Tibial artery (tissue), 4 donors: ENCODE measurements at regions not wholly inside any gene's neighbourhood (a gene's known extent, or its start where the extent isn't known, plus 50 kb on each side); places are given as distances from the start of the nearest gene placed in this dataset.

Source experiments
- DNase-seq, 2 donors: peaks; one replicate each; pipeline ENCODE4 v3.0.0-alpha.2; 2019
- H3K27ac ChIP-seq, 2 donors: fragments of 200-600 bp; sonication (generic) in 1 of 2; 1 replicate in 1 of 2; 2 replicates in 1 of 2; pipeline ENCODE4 v1.5.1; 2018 to 2019; ENCODE audit warnings: mild to moderate bottlenecking in 1 of 2
- H3K27me3 ChIP-seq, 2 donors: fragments of 200-600 bp; sonication (generic) in 1 of 2; one replicate each; pipeline versions ENCODE4 v1.5.1 to v1.6.0; 2016 to 2019
- H3K36me3 ChIP-seq, 3 donors: fragments of 200-600 bp; sonication (generic) in 2 of 3; one replicate each; pipeline ENCODE4 v1.5.1; 2016 to 2019; ENCODE audit warnings: mild to moderate bottlenecking in 2 of 3
- H3K4me1 ChIP-seq, 4 donors: fragments of 200-600 bp; sonication (generic) in 2 of 4; 1 replicate in 3 of 4; 2 replicates in 1 of 4; pipeline ENCODE4 v1.5.1; 2016 to 2019
- H3K4me3 ChIP-seq, 2 donors: fragments of 200-600 bp; sonication (generic) in 1 of 2; 1 replicate in 1 of 2; 2 replicates in 1 of 2; pipeline ENCODE4 v1.5.1; 2018 to 2019; ENCODE audit warnings: mild to moderate bottlenecking in 2 of 2
- H3K9me3 ChIP-seq, 3 donors: fragments of 200-600 bp; sonication (generic) in 1 of 3; one replicate each; pipeline ENCODE4 v1.5.1; 2016 to 2019
- intact Hi-C: fragments of 100-400 bp; cut with DNase I; formaldehyde crosslinking; loops from one replicate; pipeline ENCODE4 v1.15.0; 2023; ENCODE audit warnings: low total_unique reads
- TF ChIP-seq, protein P1 (sequence below), 2 experiments: fragments of 200-600 bp in 1 of 2; fragments of 450-650 bp in 1 of 2; IDR thresholded peaks; one replicate each; pipeline ENCODE4 v1.5.1; 2017 to 2019; ENCODE audit warnings: antibody characterized with exemption in 2 of 2, mild to moderate bottlenecking in 1 of 2, moderate library complexity in 1 of 2

DNA sequence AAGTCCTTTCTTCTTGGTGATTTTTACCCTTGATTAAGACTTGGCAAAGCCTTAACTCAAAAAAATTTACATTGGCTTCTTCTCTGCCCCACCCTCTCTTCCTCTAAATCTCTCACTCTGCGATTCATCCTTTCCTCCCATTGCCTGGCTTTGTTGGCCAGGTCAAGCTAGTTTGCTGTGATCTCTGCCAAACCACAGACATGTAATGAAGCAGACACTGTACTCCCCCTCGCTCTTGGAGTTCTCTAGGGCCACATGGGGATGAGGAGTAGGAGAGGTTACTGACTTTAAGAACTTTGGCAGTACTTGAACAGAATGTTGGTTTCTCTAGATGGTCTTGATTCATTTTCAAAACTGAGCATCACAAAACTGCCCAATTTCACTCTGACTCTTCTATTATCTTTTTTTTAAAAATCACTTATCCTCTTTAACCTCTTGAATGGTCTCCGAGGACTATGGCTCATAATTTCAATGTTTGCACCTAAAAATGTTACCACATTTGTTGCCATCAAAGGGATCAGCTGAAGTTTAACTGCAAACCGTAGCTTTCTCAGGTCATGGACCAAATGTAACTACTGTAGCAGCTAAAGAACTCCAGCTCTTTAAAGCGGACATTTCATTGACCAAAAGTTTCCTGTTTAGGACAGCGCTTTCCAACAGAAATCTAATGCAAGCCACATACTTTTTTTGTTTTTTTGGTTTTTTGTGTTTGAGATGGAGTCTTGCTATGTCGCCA is 62.7 kb upstream of the IPO9 start:
- Histone ChIP-seq H3K4me3 (no peak overlapping the region), H3K27ac (peak overlapping the region; percentile 0 to 17), H3K27me3 (no peaks in the 10 kb centered on the region), H3K4me1 (peaks cover 0 to 73% (median 39%) of the 10 kb centered on the region in 4 donors), H3K9me3 (peaks cover 0 to 3% (median 0%) of the 10 kb centered on the region in 3 donors), H3K36me3 (no peaks in the 10 kb centered on the region)
- DNase-seq: peak in 1 of 2 donors; percentile 71
- intact Hi-C loops: no loop called here
- TF ChIP-seq, protein P1, sequence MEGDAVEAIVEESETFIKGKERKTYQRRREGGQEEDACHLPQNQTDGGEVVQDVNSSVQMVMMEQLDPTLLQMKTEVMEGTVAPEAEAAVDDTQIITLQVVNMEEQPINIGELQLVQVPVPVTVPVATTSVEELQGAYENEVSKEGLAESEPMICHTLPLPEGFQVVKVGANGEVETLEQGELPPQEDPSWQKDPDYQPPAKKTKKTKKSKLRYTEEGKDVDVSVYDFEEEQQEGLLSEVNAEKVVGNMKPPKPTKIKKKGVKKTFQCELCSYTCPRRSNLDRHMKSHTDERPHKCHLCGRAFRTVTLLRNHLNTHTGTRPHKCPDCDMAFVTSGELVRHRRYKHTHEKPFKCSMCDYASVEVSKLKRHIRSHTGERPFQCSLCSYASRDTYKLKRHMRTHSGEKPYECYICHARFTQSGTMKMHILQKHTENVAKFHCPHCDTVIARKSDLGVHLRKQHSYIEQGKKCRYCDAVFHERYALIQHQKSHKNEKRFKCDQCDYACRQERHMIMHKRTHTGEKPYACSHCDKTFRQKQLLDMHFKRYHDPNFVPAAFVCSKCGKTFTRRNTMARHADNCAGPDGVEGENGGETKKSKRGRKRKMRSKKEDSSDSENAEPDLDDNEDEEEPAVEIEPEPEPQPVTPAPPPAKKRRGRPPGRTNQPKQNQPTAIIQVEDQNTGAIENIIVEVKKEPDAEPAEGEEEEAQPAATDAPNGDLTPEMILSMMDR (IDR thresholded peaks at IDR 0.05): no peak

DNA sequence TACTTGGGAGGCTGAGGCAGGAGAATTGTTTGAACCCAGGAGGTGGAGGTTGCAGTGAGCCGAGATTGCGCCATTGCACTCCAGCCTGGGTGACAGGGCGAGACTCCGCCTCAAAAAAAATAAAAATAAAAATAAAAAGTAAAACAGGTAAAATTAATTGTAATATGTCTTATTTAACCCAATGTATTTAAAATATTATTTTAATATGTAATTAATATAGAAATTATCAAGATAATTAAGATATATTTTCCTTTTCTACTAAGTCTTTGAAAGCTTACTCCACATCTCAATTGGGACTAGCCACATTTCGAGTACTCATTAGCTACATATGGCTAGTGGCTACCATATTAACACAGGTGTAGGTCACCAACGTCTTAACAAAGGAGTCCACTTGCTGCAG is 61.6 kb upstream of the IPO9 start:
- Histone ChIP-seq H3K27me3 (no peaks in the 10 kb centered on the region), H3K36me3 (no peaks in the 10 kb centered on the region), H3K4me1 (peaks cover 0 to 63% (median 30%) of the 10 kb centered on the region in 4 donors), H3K4me3 (no peak overlapping the region), H3K27ac (no peak overlapping the region), H3K9me3 (peaks cover 0 to 14% (median 0%) of the 10 kb centered on the region in 3 donors)
- TF ChIP-seq, protein P1 (IDR thresholded peaks at IDR 0.05): no peak
- DNase-seq: no peak
- intact Hi-C loops: no loop called here

- DNase-seq: no peak
- Histone ChIP-seq H3K4me3 (no peak overlapping the region), H3K27me3 (no peaks in the 10 kb centered on the region), H3K36me3 (no peaks in the 10 kb centered on the region), H3K27ac (peak overlapping the region; percentile 41 to 51), H3K9me3 (peaks cover 0 to 14% (median 0%) of the 10 kb centered on the region in 3 donors), H3K4me1 (peaks cover 0 to 56% (median 16%) of the 10 kb centered on the region in 4 donors)
- TF ChIP-seq, protein P1 (IDR thresholded peaks at IDR 0.05): no peak
- intact Hi-C loops: no loop called here
These were observed 59.9 kb upstream of the IPO9 start for GRCh38 chr1:201769072-201769471.

- TF ChIP-seq, protein P1 (IDR thresholded peaks at IDR 0.05): no peak
- Histone ChIP-seq H3K9me3 (peaks cover 0 to 14% (median 0%) of the 10 kb centered on the region in 3 donors), H3K27me3 (no peaks in the 10 kb centered on the region), H3K36me3 (no peaks in the 10 kb centered on the region), H3K4me1 (peaks cover 0 to 56% (median 14%) of the 10 kb centered on the region in 4 donors), H3K4me3 (no peak overlapping the region), H3K27ac (peak overlapping the region; percentile 41 to 51)
- peak; percentile 55 to 74 for DNase-seq
- intact Hi-C loops: no loop called here
These were observed 59.0 kb upstream of the IPO9 start for GRCh38 chr1:201769966-201770365.

- intact Hi-C loops: no loop called here
- Histone ChIP-seq H3K27ac (no peak overlapping the region), H3K36me3 (no peaks in the 10 kb centered on the region), H3K4me3 (no peak overlapping the region), H3K4me1 (peaks cover 0 to 64% (median 20%) of the 10 kb centered on the region in 4 donors), H3K9me3 (peaks cover 0 to 14% (median 0%) of the 10 kb centered on the region in 3 donors), H3K27me3 (no peaks in the 10 kb centered on the region)
- TF ChIP-seq, protein P1 (IDR thresholded peaks at IDR 0.05): no peak
- DNase-seq: no peak
These were observed 57.5 kb upstream of the IPO9 start for GRCh38 chr1:201771466-201771865.
